RWPE1 (cell line): ENCODE measurements at regions not wholly inside any gene's neighbourhood (a gene's known extent, or its start where the extent isn't known, plus 50 kb on each side); places are given as distances from the start of the nearest gene placed in this dataset.
A peak's percentile ranks its signal among the peaks of the same experiment; 100 is the strongest.

Source experiments
- CTCF ChIA-PET: fragments of 350-600 bp; sonication (Branson Sonifier 250); formaldehyde crosslinking; extraction: SDS; loops from one replicate; lab custom pipeline; 2021; lab: Yijun Ruan, JAX
- POLR2A ChIA-PET: fragments of 400-600 bp; formaldehyde crosslinking; extraction: SDS; loops from one replicate; lab custom pipeline; 2020; ENCODE audit warnings: antibody characterized with exemption; ENCODE audit not compliant: low non-redundant PET; lab: Yijun Ruan, JAX
- DNase-seq: peaks from one replicate; pipeline ENCODE4 v3.0.0; 2012; ENCODE audit warnings: low spot score
- H3K27ac ChIP-seq: fragments of 450-650 bp; 2 replicates; pipeline ENCODE4 v1.5.1; 2017
- TF ChIP-seq, protein P1 (sequence below): fragments of 450-650 bp; conservative IDR thresholded peaks from 2 replicates; pipeline ENCODE4 v1.5.1; 2017; ENCODE audit warnings: low read depth, mild to moderate bottlenecking

DNA sequence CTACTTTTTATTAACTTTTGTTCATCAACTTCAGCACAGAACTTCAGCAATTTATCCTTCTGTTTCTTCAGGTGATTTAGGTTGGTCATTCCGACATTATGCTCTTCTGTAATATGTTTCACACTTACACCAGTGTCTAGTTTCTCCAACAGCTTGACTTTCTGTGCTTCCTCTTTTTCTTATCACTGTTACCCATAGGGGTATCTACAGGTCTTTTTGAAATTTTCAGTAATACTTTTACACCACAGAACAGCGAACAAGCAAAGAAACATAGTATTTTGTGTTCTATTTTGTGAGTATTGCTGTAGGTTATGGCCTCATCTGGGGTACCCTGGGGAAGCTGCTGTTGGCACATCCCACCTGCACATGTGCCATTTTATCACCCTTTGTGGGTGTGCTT, 260.7 kb downstream of the NSUN3 start:
- TF ChIP-seq, protein P1, sequence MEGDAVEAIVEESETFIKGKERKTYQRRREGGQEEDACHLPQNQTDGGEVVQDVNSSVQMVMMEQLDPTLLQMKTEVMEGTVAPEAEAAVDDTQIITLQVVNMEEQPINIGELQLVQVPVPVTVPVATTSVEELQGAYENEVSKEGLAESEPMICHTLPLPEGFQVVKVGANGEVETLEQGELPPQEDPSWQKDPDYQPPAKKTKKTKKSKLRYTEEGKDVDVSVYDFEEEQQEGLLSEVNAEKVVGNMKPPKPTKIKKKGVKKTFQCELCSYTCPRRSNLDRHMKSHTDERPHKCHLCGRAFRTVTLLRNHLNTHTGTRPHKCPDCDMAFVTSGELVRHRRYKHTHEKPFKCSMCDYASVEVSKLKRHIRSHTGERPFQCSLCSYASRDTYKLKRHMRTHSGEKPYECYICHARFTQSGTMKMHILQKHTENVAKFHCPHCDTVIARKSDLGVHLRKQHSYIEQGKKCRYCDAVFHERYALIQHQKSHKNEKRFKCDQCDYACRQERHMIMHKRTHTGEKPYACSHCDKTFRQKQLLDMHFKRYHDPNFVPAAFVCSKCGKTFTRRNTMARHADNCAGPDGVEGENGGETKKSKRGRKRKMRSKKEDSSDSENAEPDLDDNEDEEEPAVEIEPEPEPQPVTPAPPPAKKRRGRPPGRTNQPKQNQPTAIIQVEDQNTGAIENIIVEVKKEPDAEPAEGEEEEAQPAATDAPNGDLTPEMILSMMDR = no peak
- ChIA-PET POLR2A (no interaction called here), CTCF (no interaction called here)
- no peak overlapping the region for H3K27ac ChIP-seq
- no peak for DNase-seq

DNA sequence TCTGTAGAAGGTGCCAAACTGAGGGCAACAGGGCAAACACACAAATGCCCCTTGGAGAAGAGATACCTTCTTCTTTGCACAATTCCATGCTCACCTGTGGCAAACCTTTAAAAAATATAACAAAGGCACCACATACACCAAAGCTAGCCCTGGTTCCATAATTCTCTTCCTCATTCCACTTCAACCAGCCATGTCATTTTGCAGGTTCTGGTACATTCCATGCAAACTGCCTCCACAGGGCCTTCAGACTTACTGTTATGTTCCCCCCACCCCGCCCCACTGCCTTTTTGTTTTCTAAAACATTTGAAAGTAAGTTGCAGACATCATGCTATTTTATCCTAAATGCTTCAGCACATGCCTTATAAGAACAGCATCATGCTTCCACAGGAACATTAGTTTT, 269.0 kb downstream of the NSUN3 start:
- TF ChIP-seq, protein P1 = no peak
- POLR2A ChIA-PET = no interaction called here
- no peak for DNase-seq
- no peak overlapping the region for H3K27ac ChIP-seq
- CTCF ChIA-PET = no interaction called here

DNA sequence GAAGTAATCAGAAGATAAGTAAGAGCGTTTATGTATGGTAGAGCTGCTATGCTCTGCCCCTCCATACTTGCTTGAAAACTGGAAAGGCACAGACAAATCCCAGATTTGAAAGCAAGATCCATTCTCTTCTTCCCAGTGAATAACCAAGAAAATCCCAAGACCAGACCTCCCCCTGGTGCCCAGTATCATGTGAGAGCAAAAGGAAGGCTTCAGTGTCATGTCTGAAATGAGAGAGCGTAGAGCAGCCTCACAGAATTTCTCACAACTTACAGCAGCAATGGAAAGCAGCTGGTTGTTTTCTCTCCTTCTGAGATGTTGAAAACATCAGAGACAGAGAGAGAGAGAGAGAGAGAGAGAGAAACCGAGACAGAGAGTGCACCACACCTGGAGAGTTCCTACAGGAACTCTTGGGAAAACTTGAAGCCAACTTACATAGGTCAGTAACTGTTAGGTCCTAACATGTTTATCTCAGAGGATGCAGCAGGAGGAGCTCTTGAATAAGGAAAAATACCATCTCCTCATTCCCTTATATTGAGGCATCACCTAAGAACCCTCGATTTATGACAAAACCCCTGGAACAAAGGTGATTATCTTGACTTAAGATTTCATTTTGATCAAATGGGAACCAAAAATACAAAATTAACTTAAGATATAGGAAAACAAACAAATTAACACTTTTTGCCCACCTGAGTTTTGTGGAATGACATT, 273.3 kb downstream of the NSUN3 start:
- ChIA-PET CTCF (interaction anchor here (0.6 to 0.7 kb wide), 3 partner anchors 30 to 471 kb away, joined by 3 to 4 read pairs (median 4); no protein-coding TSS in a partner anchor), POLR2A (no interaction called here)
- H3K27ac ChIP-seq = no peak overlapping the region
- DNase-seq = peak; percentile 19
- TF ChIP-seq, protein P1 = peak; percentile 18; the same call in 1 of the 2 replicates

DNA sequence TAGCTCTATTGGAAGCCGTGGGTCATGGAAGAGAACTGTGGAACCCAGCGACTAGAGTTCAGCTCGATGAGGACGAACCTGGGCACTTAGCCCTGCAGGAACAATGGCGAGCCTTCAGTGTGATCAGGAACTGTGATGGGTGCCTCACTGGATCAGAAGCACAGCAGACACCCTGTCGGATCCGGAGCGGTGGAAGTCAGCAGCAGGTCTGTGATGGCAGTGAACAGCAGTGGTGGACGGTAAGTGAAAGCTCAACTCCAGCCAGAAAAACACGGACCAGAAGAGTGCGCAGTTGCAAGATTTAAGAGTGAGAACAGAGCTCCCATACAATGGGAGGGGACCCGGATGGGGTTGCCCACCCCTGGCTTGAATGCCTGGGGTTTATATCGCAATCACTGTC, 282.2 kb downstream of the NSUN3 start:
- TF ChIP-seq, protein P1 = no peak

DNA sequence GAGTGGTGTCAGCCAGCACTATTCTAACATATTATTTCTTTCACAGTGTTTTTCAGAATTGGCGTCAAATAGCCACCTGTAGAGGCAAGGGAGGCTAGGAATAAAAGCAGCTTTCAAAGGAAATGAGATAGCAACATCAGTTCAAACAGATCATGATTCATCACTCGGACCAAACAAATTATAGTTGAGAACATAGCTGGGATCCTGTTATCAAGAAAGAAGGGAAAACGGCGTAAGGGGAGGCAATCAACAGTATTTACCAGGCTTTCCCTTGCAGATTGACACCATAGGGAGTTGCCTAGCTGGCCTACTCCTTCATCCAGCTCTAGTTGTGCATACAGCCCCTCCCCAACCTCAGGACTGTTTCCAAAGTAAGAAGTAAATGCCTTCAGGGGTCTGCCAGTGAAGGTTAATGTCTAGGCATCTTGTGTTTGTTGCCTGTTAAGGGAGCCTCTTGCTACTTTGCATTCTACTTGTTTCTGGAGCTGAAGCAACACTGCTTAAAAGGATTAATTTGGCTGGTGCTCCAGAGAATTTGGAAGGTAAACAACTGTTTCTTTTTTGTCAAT, 286.5 kb downstream of the NSUN3 start:
- no peak for DNase-seq

More for the DNA sequence above, 282.2 kb downstream of the NSUN3 start:
- POLR2A ChIA-PET = no interaction called here
- DNase-seq = no peak
- no peak overlapping the region for H3K27ac ChIP-seq
- CTCF ChIA-PET = no interaction called here

DNA sequence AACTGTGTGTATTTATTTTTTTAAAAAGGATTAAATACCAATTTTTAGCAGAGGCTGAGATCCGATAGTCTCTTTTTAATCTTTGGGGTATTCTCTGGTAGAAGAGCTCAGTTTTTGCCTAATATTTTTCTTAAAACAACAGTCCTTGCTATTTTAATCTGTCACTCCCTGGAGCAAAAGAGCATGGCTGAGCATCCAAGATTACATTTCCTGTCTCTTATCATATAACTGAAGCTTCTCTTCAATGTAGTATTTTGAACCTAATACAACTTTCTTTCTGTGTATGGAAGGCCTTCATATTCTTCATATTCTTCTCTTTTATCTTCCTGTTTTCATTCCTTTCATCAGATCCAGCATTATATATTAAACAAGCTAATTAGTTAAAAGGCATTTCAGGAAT, 293.7 kb downstream of the NSUN3 start:
- TF ChIP-seq, protein P1 = no peak
- H3K27ac ChIP-seq = no peak overlapping the region
- DNase-seq = no peak
- ChIA-PET CTCF (interaction anchor here (1.2 kb wide), 1 partner anchor 14 kb away, joined by 3 read pairs; no protein-coding TSS in a partner anchor), POLR2A (no interaction called here)

More for the DNA sequence above, 286.5 kb downstream of the NSUN3 start:
- POLR2A ChIA-PET = no interaction called here
- TF ChIP-seq, protein P1 = no peak
- CTCF ChIA-PET = interaction anchor here (0.6 kb wide), 1 partner anchor 781 kb away, joined by 4 read pairs; no protein-coding TSS in a partner anchor
- H3K27ac ChIP-seq = no peak overlapping the region
